ENCODE measurements at regions not wholly inside any gene's neighbourhood (a gene's known extent, or its start where the extent isn't known, plus 50 kb on each side); places are given as distances from the start of the nearest gene placed in this dataset.

- no peak for TF ChIP-seq POLR2AphosphoS2 (conservative IDR thresholded peaks at IDR 0.05; ENCODE audit: low read length)
- no peak for TF ChIP-seq POLR2A (IDR thresholded peaks at IDR 0.05; ENCODE audit: low read length)
- TF ChIP-seq CTCF (IDR thresholded peaks at IDR 0.05) = no peak
- no peak for TF ChIP-seq EP300 (IDR thresholded peaks at IDR 0.05)
- TF ChIP-seq NFE2L2 (conservative IDR thresholded peaks at IDR 0.05; ENCODE audit: low read length) = no peak
- no peak for TF ChIP-seq RCOR1 (IDR thresholded peaks at IDR 0.05; ENCODE audit: low read depth, low read length)
- TF ChIP-seq PBX3 (IDR thresholded peaks at IDR 0.05) = no peak
Measured at GRCh38 chr5:96584712-96585111, 77.5 kb upstream of the CAST start.
